IMR-90 (cell line): ENCODE measurements at regions not wholly inside any gene's neighbourhood (a gene's known extent, or its start where the extent isn't known, plus 50 kb on each side); places are given as distances from the start of the nearest gene placed in this dataset.

Experiments used
- ATAC-seq: fragments of 200-7000 bp; cut with Tn5 transposase; 2 replicates; pipeline ENCODE4 v1.9.1; 2020; ENCODE audit warnings: low read depth, mild to moderate bottlenecking, moderate library complexity
- BruUV-seq: library from RNA; stranded (reverse); fragments of 400-500 nt; replicated peaks from 2 replicates; lab custom pipeline; 2021; lab: Mats Ljungman, UMichigan
- CTCF ChIA-PET: fragments of 300-600 bp; formaldehyde crosslinking; extraction: SDS; loops from one replicate; lab custom pipeline; 2021; ENCODE audit warnings: antibody characterized with exemption; lab: Yijun Ruan, JAX
- POLR2A ChIA-PET: fragments of 300-600 bp; sonication (Branson Sonifier 250); formaldehyde crosslinking; loops from one replicate; lab custom pipeline; 2022; ENCODE audit warnings: antibody characterized with exemption; ENCODE audit not compliant: unreplicated experiment; lab: Charles Lee
- DNase-seq: peaks from one replicate; pipeline ENCODE4 v3.0.0; 2013
- H2AFZ ChIP-seq: replicated peaks from 2 replicates; pipeline ENCODE3; 2013; ENCODE audit warnings: low read length, mild to moderate bottlenecking; ENCODE audit not compliant: poor library complexity
- H2AK5ac ChIP-seq: 2 replicates; pipeline ENCODE4 v1.6.1; 2013; ENCODE audit warnings: low read depth, low read length, inconsistent platforms
- H2AK9ac ChIP-seq: replicated peaks from 2 replicates; pipeline ENCODE3; 2013; ENCODE audit warnings: mild to moderate bottlenecking, low read depth, low read length, moderate library complexity; ENCODE audit not compliant: poor library complexity
- H2BK120ac ChIP-seq: 2 replicates; pipeline ENCODE4 v1.6.1; 2013; ENCODE audit warnings: low read depth, low read length, inconsistent platforms
- H2BK15ac ChIP-seq: 3 replicates; pipeline ENCODE4 v1.6.1; 2013; ENCODE audit warnings: low read depth, low read length, inconsistent platforms
- H2BK20ac ChIP-seq: 2 replicates; pipeline ENCODE4 v1.6.1; 2013; ENCODE audit warnings: low read depth, mild to moderate bottlenecking, inconsistent platforms, low read length, moderate library complexity
- H2BK5ac ChIP-seq: 2 replicates; pipeline ENCODE4 v1.6.1; 2013; ENCODE audit warnings: mild to moderate bottlenecking, low read depth, low read length, inconsistent platforms; ENCODE audit not compliant: poor library complexity, severe bottlenecking
- H3K14ac ChIP-seq: replicated peaks from 2 replicates; pipeline ENCODE4 v1.6.1; 2013; ENCODE audit warnings: low read depth, low read length, inconsistent platforms
- H3K18ac ChIP-seq: 2 replicates; pipeline ENCODE4 v1.6.1; 2013; ENCODE audit warnings: low read depth, low read length, control low read depth
- H3K23ac ChIP-seq: 2 replicates; pipeline ENCODE4 v1.6.1; 2013; ENCODE audit warnings: low read depth, low read length, inconsistent platforms
- H3K27ac ChIP-seq: 2 replicates; pipeline ENCODE4 v1.5.1; 2013; ENCODE audit warnings: mild to moderate bottlenecking, control low read depth, low read length; ENCODE audit not compliant: insufficient read depth
- H3K27me3 ChIP-seq: 2 replicates; pipeline ENCODE4 v1.6.1; 2013; ENCODE audit warnings: low read length; ENCODE audit not compliant: control insufficient read depth, insufficient read depth
- H3K36me3 ChIP-seq: 2 replicates; pipeline ENCODE4 v1.6.1; 2013; ENCODE audit warnings: low read length, mixed read lengths; ENCODE audit not compliant: control insufficient read depth, insufficient read depth
- H3K4ac ChIP-seq: 2 replicates; pipeline ENCODE4 v1.6.1; 2013; ENCODE audit warnings: low read depth, low read length, inconsistent platforms
- H3K4me1 ChIP-seq: 2 replicates; pipeline ENCODE4 v1.6.1; 2013; ENCODE audit warnings: low read length, mixed read lengths; ENCODE audit not compliant: control insufficient read depth, insufficient read depth
- H3K4me2 ChIP-seq: 2 replicates; pipeline ENCODE4 v1.6.1; 2013; ENCODE audit warnings: low read depth, mild to moderate bottlenecking, control low read depth, low read length, moderate library complexity
- H3K4me3 ChIP-seq: 2 replicates; pipeline ENCODE4 v1.5.1; 2013; ENCODE audit warnings: low read depth, mild to moderate bottlenecking, control low read depth, low read length, moderate library complexity; ENCODE audit not compliant: insufficient read depth
- H3K56ac ChIP-seq: 2 replicates; pipeline ENCODE4 v1.6.1; 2013; ENCODE audit warnings: low read length, inconsistent platforms; ENCODE audit not compliant: insufficient read depth; ENCODE audit errors: extremely low read depth
- H3K79me1 ChIP-seq, 2 experiments: 2 replicates each; pipeline ENCODE4 v1.6.1; 2013; ENCODE audit warnings: low read length in 2 of 2, inconsistent platforms in 1 of 2, low read depth in 1 of 2
- H3K9ac ChIP-seq: 2 replicates; pipeline ENCODE4 v1.6.1; 2013; ENCODE audit warnings: low read depth, low read length, control low read depth
- H3K9me1 ChIP-seq: 2 replicates; pipeline ENCODE4 v1.6.1; 2013; ENCODE audit warnings: low read length, inconsistent platforms; ENCODE audit not compliant: insufficient read depth
- H3K9me3 ChIP-seq: 2 replicates; pipeline ENCODE4 v1.6.1; 2013; ENCODE audit warnings: low read length; ENCODE audit not compliant: control insufficient read depth, insufficient read depth
- H4K20me1 ChIP-seq: 2 replicates; pipeline ENCODE4 v1.6.1; 2013; ENCODE audit warnings: low read length, inconsistent platforms; ENCODE audit not compliant: insufficient read depth
- H4K5ac ChIP-seq: 2 replicates; pipeline ENCODE4 v1.6.1; 2013; ENCODE audit warnings: mild to moderate bottlenecking, low read depth, low read length, control low read depth
- H4K8ac ChIP-seq, 2 experiments: 2 replicates each; pipeline ENCODE4 v1.6.1; 2013; ENCODE audit warnings: low read depth in 2 of 2, low read length in 2 of 2, control low read depth in 1 of 2, inconsistent platforms in 1 of 2
- H4K91ac ChIP-seq: 2 replicates; pipeline ENCODE4 v1.6.1; 2013; ENCODE audit warnings: low read depth, low read length, inconsistent platforms; ENCODE audit not compliant: insufficient read depth
- BHLHE40 ChIP-seq: fragments of 150-350 bp; IDR thresholded peaks from 2 replicates; pipeline ENCODE4 v1.6.1; 2016; ENCODE audit warnings: mild to moderate bottlenecking, low read depth, low read length
- CEBPB ChIP-seq: IDR thresholded peaks from 2 replicates; pipeline ENCODE4 v1.6.1; 2012; ENCODE audit warnings: low read depth, low read length, improper control_type of control experiment
- CHD1 ChIP-seq: IDR thresholded peaks from 2 replicates; pipeline ENCODE4 v1.6.1; 2012; ENCODE audit warnings: low read depth, low read length, improper control_type of control experiment
- CTCF ChIP-seq: conservative IDR thresholded peaks from 2 replicates; pipeline ENCODE4 v1.5.1; 2012; ENCODE audit warnings: mild to moderate bottlenecking, low read depth, low read length, improper control_type of control experiment
- ELK1 ChIP-seq: fragments of 150-350 bp; IDR thresholded peaks from 2 replicates; pipeline ENCODE4 v1.6.1; 2016; ENCODE audit warnings: low read depth, mild to moderate bottlenecking, low read length, moderate library complexity, borderline replicate concordance
- FOS ChIP-seq: fragments of 150-350 bp; IDR thresholded peaks from 2 replicates; pipeline ENCODE4 v1.6.1; 2016; ENCODE audit warnings: low read depth, low read length
- MAFK ChIP-seq: IDR thresholded peaks from 2 replicates; pipeline ENCODE4 v1.6.1; 2012; ENCODE audit warnings: low read depth, low read length, improper control_type of control experiment
- MAZ ChIP-seq: IDR thresholded peaks from 2 replicates; pipeline ENCODE4 v1.6.1; 2012; ENCODE audit warnings: low read depth, mild to moderate bottlenecking, low read length, improper control_type of control experiment, moderate library complexity, borderline replicate concordance
- MXI1 ChIP-seq: IDR thresholded peaks from 2 replicates; pipeline ENCODE4 v1.6.1; 2012; ENCODE audit warnings: low read depth, mild to moderate bottlenecking, low read length, moderate library complexity, borderline replicate concordance
- NFE2L2 ChIP-seq: fragments of 150-350 bp; IDR thresholded peaks from 2 replicates; pipeline ENCODE4 v1.6.1; 2016; ENCODE audit warnings: low read depth, mild to moderate bottlenecking, low read length
- POLR2A ChIP-seq: IDR thresholded peaks from 2 replicates; pipeline ENCODE4 v1.6.1; 2012; ENCODE audit warnings: mild to moderate bottlenecking, low read depth, low read length
- RAD21 ChIP-seq: IDR thresholded peaks from 2 replicates; pipeline ENCODE4 v1.6.1; 2012; ENCODE audit warnings: low read length, improper control_type of control experiment
- RCOR1 ChIP-seq: IDR thresholded peaks from 2 replicates; pipeline ENCODE4 v1.6.1; 2012; ENCODE audit warnings: mild to moderate bottlenecking, low read length, improper control_type of control experiment; ENCODE audit not compliant: insufficient replicate concordance
- RFX5 ChIP-seq: IDR thresholded peaks from 2 replicates; pipeline ENCODE4 v1.8.0; 2012; ENCODE audit warnings: low read depth, mild to moderate bottlenecking, low read length, moderate library complexity
- SMC3 ChIP-seq: fragments of 150-350 bp; IDR thresholded peaks from 2 replicates; pipeline ENCODE4 v1.6.1; 2016; ENCODE audit warnings: low read depth, mild to moderate bottlenecking, antibody characterized with exemption, low read length, moderate library complexity
- USF2 ChIP-seq: fragments of 150-350 bp; IDR thresholded peaks from 2 replicates; pipeline ENCODE4 v1.6.1; 2017; ENCODE audit warnings: mild to moderate bottlenecking, antibody characterized with exemption, low read length, low read depth
- WGBS, 2 experiments: methylation state at CpG; one replicate each; pipeline versions ENCODE4 v1.1.5 to v1.1.7; 2013; ENCODE audit warnings: missing lambda C conversion rate in 2 of 2; ENCODE audit not compliant: insufficient read length in 1 of 2; ENCODE audit errors: extremely low coverage in 2 of 2; 5-methylcytosine and 5-hydroxymethylcytosine counted together
- dilution Hi-C: fragments of 300-500 bp; cut with HindIII; formaldehyde crosslinking; loops from one replicate; pipeline ENCODE4 v1.14.3; 2018; ENCODE audit warnings: low sequenced_read_pairs; ENCODE audit not compliant: unreplicated experiment
- in situ Hi-C: fragments of 300-500 bp; cut with MboI; formaldehyde crosslinking; loops from 3 replicates; pipeline ENCODE4 v1.14.3; 2019; ENCODE audit warnings: low sequenced_read_pairs, inconsistent platforms, mixed read lengths
- intact Hi-C: fragments of 100-400 bp; cut with micrococcal nuclease; formaldehyde crosslinking; loops from 2 replicates; pipeline ENCODE4 v1.10.0; 2022

- Histone ChIP-seq H3K36me3 (no peaks in the 10 kb centered on the region), H3K4me1 (no peaks in the 10 kb centered on the region), H3K4me2 (no peak overlapping the region), H3K27ac (no peak overlapping the region), H3K9me1 (no peaks in the 10 kb centered on the region), H2AFZ (no peak overlapping the region), H3K14ac (no peak overlapping the region), H2BK15ac (no peak overlapping the region), H2BK20ac (no peak overlapping the region), H3K9ac (no peak overlapping the region), H3K9me3 (peaks cover 2% of the 10 kb centered on the region; the same call in 1 of the 2 replicates), H3K27me3 (no peaks in the 10 kb centered on the region), H2BK120ac (no peak overlapping the region), H2AK5ac (no peak overlapping the region), H3K56ac (no peak overlapping the region), H3K4me3 (no peak overlapping the region), H3K23ac (no peak overlapping the region), H3K18ac (no peak overlapping the region), H3K79me1 (no peaks in the 10 kb centered on the region), H2BK5ac (no peak overlapping the region), H4K5ac (no peak overlapping the region), H4K91ac (no peak overlapping the region), H3K4ac (no peak overlapping the region), H4K8ac (no peak overlapping the region), H4K20me1 (no peaks in the 10 kb centered on the region), H2AK9ac (no peak overlapping the region)
- ATAC-seq (no peak), DNase-seq (no peak)
- dilution Hi-C loops = no loop called here
- 49% methylated on average over 7 of the region's 11 CpGs; no CpG with 5 or more reads in 1 of the 2 experiments for WGBS, 2 experiments
- in situ Hi-C loops = no loop called here
- TF ChIP-seq CHD1 = no peak
- TF ChIP-seq MXI1 = no peak
- no peak for TF ChIP-seq MAZ
- no peak for TF ChIP-seq CTCF
- no peak for TF ChIP-seq RFX5
- no peak for TF ChIP-seq RAD21
- TF ChIP-seq ELK1 = no peak
- no peak for TF ChIP-seq POLR2A
- no peak for TF ChIP-seq NFE2L2
- no peak for TF ChIP-seq SMC3
- no peak for TF ChIP-seq USF2
- no peak for TF ChIP-seq MAFK
- no peak for TF ChIP-seq FOS
- no peak for TF ChIP-seq RCOR1
- no peak for TF ChIP-seq BHLHE40
- no peak for TF ChIP-seq CEBPB
- BruUV-seq = no TSS peak
- CTCF ChIA-PET = no interaction called here
- intact Hi-C loops = no loop called here
- POLR2A ChIA-PET = no interaction called here
Measured at GRCh38 chr18:7370802-7371201, 139.9 kb downstream of the LRRC30 start.
